DOHH2 (cell line): ENCODE measurements at regions not wholly inside any gene's neighbourhood (a gene's known extent, or its start where the extent isn't known, plus 50 kb on each side); places are given as distances from the start of the nearest gene placed in this dataset.

Experiments
- CTCF ChIP-seq: fragments of 200-600 bp; sonication (generic); IDR thresholded peaks from one replicate; pipeline ENCODE4 v1.5.1; 2014; ENCODE audit warnings: antibody characterized with exemption, mild to moderate bottlenecking, low read depth, low read length; ENCODE audit not compliant: poor library complexity, severe bottlenecking
- EZH2phosphoT487 ChIP-seq: fragments of 200-600 bp; sonication (generic); IDR thresholded peaks from 2 replicates; pipeline ENCODE4 v1.6.1; 2017; ENCODE audit warnings: borderline replicate concordance, mild to moderate bottlenecking, antibody characterized with exemption, low read length, moderate library complexity, mixed read lengths

GRCh38 chr4:11494232-11494631 lies 65.5 kb upstream of the HS3ST1 start:
- TF ChIP-seq CTCF = no peak
- TF ChIP-seq EZH2phosphoT487 = no peak
